NCI-H2227 (cell line): ENCODE measurements at regions not wholly inside any gene's neighbourhood (a gene's known extent, or its start where the extent isn't known, plus 50 kb on each side); places are given as distances from the start of the nearest gene placed in this dataset.
A peak's percentile ranks its signal among the peaks of the same experiment; 100 is the strongest.
"Not testable (repeated sequence)": the region's sequence is repeated elsewhere in the genome, so short reads cannot be mapped to it uniquely, and the experiment has no call there.

Experiments
- DNase-seq: peaks from one replicate; lab custom pipeline; 2025; ENCODE audit not compliant: unreplicated experiment; lab: John Stamatoyannopoulos, UW

DNA sequence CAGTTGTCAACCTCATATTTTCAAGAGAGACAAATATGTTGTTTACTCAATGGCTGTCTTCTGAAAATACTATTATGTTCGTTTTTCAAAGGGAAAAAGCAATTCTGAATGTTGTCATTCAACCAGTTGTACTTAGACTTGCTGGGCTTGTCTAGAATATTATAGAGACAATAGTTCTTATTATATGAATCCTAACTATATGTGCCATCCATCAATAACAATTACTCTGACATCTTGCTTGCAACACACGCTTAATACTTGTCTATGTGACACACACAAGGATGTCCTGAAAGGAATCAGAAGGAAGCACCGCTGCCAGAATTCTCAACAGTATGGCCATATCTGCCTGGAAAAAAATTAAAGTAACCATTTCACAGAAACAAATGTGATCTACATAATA is 283.3 kb upstream of the NRSN1 start:
- peak; percentile 13 for DNase-seq

DNA sequence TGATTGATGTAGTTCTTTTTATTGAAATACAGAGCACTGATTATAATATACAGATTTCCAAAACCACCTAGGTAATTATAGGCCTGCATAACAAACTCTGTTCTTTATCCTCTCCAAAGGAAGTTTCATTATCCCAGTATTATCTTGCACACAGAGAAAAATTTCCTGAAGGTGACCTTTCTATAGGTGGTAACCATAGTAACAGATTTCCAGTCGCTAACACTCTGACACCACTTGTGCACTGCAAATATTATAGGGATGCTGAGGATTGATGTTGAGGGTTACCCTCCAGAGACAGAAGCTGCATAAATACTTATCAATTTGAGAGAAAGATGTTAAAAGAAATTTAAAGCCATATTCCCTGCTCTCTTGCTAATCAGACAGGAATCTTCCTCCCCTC is 274.5 kb upstream of the NRSN1 start:
- peak; percentile 74 for DNase-seq

DNA sequence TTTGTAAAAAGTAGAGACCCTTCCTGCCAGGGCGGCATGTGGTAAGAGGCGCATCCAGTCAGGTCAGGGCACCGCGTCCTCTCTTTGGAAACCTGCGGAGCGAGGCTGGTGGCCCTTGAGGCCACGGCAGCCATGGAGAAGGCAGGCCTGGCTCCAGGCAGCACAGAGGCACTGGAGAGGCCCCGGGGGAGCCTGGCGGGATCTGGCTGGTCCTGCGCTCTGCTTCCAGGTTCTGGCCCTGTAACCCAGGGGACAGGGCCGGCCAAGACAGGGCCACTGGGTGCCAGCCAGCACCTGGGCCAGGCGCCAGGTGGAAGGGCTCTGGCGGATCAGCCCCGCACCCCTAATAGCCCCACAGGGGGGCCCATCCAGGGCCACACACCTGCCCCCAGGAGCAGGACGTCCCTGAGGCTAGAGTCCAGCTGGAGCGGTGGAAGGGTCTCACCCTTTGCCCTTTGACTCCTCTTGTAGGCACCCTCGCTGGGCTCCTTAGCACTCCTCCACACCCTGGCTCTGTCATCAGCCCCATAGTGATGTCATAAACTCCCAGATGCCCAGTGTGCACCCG is 272.4 kb upstream of the NRSN1 start:
- not testable (repeated sequence) for DNase-seq

DNA sequence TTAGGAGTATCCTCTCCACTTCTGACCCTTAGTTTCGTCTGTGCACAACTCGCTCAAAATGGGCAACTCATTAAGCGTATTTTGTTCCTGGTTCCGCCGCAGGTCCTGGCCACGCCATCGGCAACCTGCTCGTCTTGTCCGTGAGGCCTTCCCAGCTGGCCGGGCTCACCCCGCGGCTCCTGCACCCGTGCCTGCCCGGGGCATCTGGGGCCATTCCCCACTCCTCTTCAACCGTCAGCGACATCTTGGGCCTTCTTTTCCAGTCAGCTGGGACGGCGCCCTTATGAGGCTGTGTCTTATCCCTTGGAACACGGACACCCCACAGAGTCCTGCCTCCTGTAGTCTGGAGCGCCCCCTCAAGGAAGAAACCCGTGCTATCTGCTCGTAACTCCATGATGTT is 271.9 kb upstream of the NRSN1 start:
- not testable (repeated sequence) for DNase-seq

DNA sequence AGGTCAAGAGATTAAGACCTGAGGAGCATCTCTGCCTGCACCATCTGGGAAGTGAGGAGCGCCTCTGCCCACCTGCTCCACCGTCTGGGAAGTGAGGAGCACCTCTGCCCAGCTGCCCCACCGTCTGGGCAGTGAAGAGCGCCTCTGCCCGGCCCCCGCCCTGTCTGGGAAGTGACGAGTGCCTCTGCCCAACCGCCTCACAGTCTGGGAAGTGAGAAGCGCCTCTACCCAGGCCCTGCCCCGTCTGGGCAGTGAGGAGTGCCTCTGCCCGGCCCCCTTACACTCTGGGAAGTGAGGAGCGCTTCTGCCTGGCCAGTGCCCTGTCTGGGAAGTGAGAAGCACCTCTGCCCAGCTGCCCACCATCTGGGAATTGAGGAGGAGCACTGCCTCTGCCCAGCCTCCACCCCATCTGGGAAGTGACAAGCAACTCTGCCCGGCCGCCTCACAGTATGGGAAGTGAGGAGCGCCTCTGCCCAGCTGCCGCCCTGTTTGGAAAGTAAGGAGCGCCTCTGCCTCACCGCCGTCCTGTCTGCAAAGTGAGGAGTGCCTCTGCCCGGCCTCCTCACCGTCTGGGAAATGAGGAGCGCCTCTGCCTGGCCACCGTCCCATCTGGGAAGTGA is 270.4 kb upstream of the NRSN1 start:
- DNase-seq, result no peak

DNA sequence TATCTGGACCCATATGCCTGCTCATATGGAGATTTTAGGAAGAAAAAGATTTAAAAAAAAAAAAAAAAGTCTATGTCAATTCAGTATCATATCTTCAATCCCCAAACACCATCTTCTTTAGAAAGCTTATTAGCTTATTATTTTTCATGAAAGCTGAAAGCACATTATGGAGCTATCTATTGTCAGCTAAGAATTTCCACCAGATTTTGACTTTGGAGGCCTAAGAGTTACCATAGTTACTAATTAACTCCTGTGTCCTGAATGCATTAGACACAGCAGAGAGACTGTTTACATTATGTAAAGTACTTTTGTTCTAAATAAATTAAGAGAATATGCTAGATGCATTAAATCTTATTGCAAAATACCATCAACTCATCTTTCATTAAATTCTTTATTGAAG is 255.5 kb upstream of the NRSN1 start:
- no peak for DNase-seq

DNA sequence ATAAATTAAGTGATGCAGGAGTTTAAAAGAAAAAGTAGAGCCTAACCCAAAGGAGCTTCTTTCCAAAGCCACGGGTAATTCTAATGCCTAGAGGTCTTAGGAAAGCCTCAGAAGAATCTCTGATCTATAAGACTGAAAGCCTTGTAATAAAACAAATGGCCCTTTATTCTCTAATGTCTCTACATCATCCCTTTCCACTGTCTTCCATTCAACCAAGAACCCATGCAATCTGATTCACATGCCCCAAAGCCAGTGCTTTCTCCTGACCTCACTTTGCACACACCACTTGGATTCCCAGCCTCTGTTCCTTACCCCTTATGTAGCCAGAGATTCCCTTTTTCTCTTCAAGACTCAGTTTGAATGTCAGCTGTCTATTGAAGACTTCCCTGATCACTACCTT is 252.9 kb upstream of the NRSN1 start:
- no peak for DNase-seq

DNA sequence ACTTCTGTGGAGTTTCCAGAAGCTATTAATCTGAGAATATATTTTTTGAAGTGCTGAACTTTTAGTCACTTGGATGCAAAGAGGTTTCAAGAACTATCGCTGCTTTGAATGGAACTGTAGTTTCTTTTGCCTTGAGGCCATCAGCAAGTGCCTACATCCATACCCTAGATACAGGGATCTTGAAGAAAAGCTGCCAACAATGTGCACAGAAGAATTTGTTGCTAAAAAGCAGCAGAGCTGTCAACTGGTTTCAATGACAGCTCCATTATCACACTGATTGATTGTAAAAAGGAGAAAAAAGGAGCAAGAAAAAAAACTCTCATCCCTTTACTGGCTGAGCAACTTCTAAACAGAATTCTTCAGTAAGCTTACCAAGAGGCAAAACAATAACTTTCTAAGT is 251.0 kb upstream of the NRSN1 start:
- no peak for DNase-seq

DNA sequence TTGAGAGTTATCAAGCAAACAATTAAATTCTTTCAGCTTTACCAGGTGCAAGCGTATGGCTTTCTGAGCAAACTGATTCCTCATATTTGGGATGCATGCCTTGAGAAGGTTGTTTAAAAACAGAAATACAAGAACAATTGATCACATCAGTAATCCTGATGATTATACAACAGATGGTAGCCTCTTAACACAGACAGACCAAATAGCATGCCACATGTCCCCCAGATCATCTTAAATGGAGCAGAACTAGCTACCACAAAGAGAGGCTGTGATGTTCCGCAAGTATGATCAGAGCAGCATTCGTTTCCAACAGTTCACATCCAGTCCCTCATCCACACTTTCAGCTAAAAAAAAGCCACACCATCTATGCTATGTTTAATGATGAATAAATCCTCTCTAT is 246.2 kb upstream of the NRSN1 start:
- DNase-seq, result no peak

DNA sequence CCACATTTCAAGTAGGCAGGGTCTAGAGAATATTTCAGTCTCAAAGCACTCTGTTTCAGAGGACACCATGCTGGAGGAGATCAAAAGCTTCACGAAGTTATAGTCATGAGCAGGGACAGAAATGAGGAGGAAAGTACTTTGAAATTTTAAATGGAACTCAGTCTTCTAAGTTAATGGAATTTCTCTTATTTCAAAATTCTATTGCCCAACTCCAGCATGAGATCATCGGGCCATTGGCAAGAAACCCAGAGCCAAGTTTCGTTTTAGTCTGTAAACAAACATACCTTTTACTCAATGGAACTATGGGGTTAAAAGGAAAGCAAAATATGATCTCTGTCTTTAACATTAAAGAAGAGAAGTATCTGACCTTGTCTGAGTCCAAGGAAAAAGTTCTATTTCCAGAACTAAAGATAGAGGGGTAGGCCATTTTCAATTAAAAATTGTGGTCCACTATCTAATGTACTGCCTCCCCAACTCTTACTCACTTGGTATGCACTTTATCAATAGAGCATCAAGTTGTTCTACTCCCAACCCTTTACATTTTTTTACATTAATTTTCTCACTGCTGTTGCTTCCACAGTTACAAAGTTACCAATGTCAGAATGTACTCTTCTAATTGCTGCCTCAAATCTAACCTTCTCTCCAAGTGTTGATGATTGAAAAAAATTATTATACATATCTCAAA is 235.3 kb upstream of the NRSN1 start:
- DNase-seq, result no peak

DNA sequence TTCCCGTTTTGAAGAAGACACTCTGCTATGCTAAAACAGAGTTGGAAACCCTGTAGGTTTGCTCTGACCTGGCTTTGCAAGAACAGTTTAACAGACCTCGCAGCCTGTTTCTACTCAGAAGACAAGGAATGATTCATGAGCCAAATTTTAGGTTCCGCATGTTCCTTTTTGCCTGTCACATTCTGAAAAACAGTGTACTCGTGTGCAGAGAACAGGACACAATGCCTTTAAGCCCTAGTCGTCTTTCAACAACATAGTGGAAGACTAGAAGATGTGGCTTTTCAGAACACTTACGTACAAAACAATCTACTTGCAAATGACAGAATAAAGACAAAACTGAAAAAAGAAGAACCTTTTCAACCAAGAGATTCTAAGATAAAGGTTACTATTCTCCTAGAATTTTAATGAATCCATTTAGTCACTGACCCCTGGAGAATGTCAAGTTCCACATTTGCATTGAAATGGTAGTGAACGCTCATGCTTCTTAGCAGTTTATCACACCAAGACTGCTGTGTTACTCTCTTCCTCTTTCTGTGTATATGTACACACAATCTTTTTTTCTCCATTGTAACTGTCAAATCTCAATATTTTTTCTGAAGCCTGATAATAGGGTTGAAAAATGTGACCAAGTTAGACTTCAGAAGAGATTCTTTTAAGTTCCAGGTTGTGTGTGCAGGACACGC is 220.7 kb upstream of the NRSN1 start:
- no peak for DNase-seq

DNA sequence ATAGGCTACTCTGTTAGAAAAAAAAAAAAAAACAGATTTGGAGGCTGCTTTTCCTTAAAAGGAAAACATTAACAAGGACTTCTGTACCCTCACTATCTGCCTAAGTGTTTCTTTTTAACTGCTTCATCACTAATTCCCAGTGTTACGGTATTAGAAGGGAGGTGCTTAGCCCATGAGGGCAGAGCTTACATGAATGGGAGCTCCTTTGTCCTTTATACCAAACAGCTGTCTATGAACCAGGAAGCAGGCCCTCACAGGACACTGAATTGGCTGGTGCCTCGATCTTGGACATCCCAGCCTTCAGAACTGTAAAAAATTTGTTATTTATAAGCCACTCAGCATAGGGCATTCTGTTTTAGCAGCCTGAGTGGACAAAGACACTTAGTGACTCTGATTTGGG is 215.6 kb upstream of the NRSN1 start:
- DNase-seq, result no peak

DNA sequence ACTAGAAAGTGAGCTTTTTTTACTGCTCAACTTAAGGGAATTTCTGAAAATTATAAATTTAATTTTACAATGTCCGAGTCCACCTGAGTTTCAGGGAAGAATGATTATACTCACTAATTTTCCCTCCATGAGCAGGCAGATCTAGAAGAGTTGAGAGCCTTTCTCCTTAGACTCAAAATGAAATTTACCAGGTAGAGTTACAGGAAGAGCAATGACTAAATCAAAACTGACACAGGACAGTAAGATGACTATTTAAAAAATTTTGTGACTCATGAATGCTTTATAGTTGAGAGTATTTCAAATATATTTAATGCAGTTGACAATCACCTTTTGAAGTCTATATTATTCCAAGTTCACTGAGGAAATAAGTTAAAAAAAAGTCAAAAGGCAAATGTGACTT is 198.1 kb upstream of the NRSN1 start:
- no peak for DNase-seq

DNA sequence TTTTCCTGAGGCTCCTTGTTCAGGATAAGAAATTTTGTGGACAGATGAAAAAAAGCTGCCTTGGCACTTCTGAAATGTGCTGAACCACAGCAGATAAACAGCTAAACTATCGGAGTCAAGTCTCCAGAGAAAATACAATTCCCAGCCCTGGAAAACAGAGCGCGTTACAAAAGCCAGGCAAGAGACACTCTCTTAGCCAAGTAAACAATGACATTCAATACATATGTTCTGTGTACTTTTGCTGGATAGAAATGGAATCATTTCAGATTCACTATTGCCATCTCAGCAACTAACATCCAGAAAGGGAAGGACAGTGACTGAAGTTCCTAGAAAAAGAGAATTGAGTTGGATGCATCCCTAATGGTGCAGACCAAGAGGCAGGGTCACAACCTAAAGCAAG is 196.8 kb upstream of the NRSN1 start:
- no peak for DNase-seq

DNA sequence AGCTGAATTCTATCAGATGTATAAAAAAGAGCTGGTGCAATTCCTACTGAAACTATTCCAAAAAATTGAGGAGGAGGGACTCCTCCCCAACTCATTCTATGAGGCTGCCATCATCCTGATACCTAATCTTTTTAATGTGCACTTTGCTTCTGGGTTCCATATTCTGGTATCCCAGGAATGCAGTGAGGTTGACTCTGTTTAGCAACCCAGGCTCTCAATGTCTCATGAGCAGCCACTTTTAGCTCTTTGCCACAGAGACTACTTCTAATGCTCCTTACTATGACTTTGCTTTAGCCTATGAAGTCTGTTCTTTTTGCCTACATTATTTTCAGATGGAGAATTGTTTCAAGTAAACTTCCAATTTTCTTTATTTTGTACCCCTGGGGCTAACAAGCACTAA is 185.5 kb upstream of the NRSN1 start:
- DNase-seq, result no peak

DNA sequence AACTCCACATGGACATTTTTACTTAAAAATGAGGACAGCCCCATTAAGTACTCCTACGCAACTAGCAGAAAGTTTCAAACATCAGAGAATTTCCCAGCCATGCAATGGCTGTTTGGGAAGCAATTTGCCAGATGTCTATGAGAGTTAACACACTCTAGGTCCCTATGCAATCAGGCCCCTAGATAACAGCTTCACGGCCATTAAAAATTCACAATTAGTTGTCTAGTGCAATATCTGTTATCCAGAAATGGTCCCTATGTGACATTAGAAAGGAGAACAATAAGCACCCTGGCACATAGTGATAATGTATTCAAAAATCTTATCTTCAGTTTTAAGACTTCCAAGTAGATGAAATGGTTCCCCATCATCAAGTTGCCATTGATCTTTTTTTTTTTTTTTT is 174.3 kb upstream of the NRSN1 start:
- DNase-seq, result no peak

DNA sequence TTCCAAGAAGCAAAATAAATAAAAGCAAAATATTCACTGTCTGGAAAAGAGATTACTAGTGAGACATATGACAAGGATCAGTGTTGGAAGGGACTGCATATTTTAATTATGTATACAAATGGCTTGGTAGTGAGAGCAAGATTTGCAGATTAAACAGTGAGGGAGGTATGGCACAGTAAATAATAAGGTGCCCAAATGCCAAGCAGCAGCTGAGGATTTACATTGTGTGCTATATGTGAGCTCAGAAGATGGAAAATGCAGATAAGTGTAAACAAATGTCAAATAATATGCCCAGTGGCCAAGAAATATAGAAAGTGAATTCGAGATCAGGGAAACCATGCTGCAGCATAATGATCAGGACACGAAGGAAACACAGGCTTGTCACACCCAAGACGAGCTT is 173.8 kb upstream of the NRSN1 start:
- DNase-seq, result no peak

DNA sequence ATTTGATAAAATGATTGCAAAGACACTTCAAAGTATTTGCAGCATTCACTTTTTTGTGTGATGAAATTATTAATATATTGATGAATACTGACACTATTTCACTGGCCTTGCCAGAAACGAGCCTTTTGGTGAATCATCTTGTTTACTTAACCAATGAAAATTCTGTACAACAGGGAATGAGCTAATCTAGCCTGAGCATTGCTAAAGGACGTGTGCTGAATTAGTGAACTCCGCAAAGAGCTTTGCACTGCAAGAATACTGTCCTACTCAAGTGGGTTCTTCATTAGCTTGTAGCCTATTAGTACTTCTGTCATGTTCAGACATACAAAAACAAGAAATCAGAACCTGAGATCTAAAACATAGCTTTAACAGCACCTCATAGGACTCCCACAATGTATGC is 172.0 kb upstream of the NRSN1 start:
- no peak for DNase-seq

DNA sequence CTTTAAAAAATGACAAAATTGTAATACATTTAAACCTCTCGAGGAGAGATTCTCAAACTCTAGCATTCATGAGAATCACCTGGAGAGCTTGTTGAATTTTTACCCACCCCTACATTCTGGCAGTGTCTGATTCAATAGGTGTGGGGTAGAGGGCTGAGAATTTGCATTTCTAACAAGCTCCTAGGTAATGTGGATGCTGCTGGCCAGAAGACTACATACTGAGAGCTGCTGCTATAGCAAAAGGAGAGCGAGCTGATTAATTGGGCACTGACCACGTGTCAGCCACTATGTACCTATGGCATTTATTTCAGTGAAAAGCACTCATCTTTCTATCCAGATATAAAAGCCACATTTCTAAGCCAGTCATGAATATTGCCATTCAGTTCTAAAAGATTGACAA is 169.0 kb upstream of the NRSN1 start:
- no peak for DNase-seq

DNA sequence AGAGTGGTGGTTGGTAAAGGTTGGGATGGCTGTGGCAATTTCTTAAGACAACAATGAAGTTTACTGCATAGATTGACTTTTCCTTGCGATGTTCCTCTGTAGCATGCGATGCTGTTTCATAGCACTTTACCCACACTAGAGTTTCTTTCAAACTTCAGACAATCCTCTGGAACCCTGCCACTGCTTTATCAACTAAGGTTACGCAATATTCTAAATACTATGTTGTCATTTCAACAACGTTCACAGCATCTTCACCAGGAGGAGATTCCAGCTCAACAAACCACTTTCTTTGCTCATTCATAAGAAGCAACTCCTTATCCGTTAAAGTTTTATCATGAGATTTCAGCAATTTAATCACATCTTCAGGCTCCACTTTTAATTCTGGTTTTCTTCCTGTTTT is 161.2 kb upstream of the NRSN1 start:
- DNase-seq, result no peak

DNA sequence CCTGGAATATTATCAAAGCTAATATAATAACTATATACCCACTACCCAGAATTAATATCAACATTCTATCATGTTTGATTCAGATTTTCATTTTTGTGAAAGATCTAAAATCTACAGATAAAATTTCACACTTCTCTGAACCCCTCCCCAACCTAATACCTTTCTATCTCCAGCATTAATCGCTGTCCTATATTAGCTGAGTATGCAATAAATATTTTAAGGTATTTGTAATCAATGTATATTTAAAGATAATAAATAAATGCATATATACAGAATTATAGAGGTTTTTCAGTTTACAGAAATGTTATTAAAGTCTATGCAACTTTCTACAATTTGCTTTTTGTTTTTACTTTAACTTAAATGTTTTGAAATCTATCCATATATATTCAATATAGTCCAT is 156.7 kb upstream of the NRSN1 start:
- no peak for DNase-seq

DNA sequence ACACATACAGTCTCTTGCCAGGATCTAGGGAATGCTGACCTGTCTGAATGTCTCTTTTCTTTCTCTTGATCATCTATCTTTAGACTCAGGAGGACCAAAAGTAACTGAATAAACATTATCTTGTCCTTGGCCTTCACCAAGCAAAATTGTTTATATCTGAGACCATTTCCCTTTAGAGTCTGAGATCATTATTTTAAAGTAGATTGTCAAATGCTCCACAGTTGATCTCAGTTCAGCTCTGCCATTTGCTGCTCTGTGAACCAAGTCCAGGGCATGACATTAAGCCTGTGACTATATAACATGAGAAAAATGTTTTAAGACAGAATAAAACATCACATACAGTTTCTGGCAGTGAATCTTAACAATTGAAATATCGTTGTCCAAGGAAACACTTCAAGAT is 148.3 kb upstream of the NRSN1 start:
- DNase-seq, result no peak
